GM18870 (cell line): ENCODE measurements at regions not wholly inside any gene's neighbourhood (a gene's known extent, or its start where the extent isn't known, plus 50 kb on each side); places are given as distances from the start of the nearest gene placed in this dataset.
"Not testable (repeated sequence)": the region's sequence is repeated elsewhere in the genome, so short reads cannot be mapped to it uniquely, and the experiment has no call there.

Experiments used
- ATAC-seq: cut with Tn5 transposase; IDR thresholded peaks from one replicate; pipeline ENCODE4 v1.9.1; 2021; ENCODE audit warnings: moderate library complexity; ENCODE audit not compliant: unreplicated experiment

- not testable (repeated sequence) for ATAC-seq
These were observed 199.0 kb downstream of the JRKL start for GRCh38 chr11:96588793-96589192.

GRCh38 chr11:96595011-96595410 lies 205.2 kb downstream of the JRKL start:
- no peak for ATAC-seq

- no peak for ATAC-seq
These were observed 218.2 kb downstream of the JRKL start for GRCh38 chr11:96607864-96608558.

- ATAC-seq = no peak
These were observed 224.3 kb downstream of the JRKL start for GRCh38 chr11:96614101-96614500.

- no peak for ATAC-seq
These were observed 225.0 kb downstream of the JRKL start for GRCh38 chr11:96614846-96615245.

- no peak for ATAC-seq
These were observed 230.7 kb downstream of the JRKL start for GRCh38 chr11:96620464-96621044.

- ATAC-seq = no peak
These were observed 231.3 kb downstream of the JRKL start for GRCh38 chr11:96621161-96621560.

GRCh38 chr11:96622026-96622634 lies 232.3 kb downstream of the JRKL start:
- no peak for ATAC-seq

- ATAC-seq = no peak
These were observed 234.3 kb downstream of the JRKL start for GRCh38 chr11:96624126-96624525.

- ATAC-seq = no peak
These were observed 237.6 kb downstream of the JRKL start for GRCh38 chr11:96627376-96627775.

- no peak for ATAC-seq
These were observed 245.8 kb downstream of the JRKL start for GRCh38 chr11:96635655-96636054.

GRCh38 chr11:96641261-96641660 lies 251.4 kb downstream of the JRKL start:
- ATAC-seq = no peak

- ATAC-seq = no peak
These were observed 252.8 kb downstream of the JRKL start for GRCh38 chr11:96642583-96642982.

- no peak for ATAC-seq
These were observed 253.4 kb downstream of the JRKL start for GRCh38 chr11:96643173-96643572.

GRCh38 chr11:96647621-96648020 lies 257.8 kb downstream of the JRKL start:
- no peak for ATAC-seq

- ATAC-seq = no peak
These were observed 259.2 kb downstream of the JRKL start for GRCh38 chr11:96648991-96649390.

GRCh38 chr11:96652516-96652915 lies 262.7 kb downstream of the JRKL start:
- ATAC-seq = no peak

GRCh38 chr11:96655474-96655873 lies 265.7 kb downstream of the JRKL start:
- no peak for ATAC-seq

GRCh38 chr11:96658436-96658835 lies 268.6 kb downstream of the JRKL start:
- no peak for ATAC-seq

- no peak for ATAC-seq
These were observed 274.3 kb downstream of the JRKL start for GRCh38 chr11:96664110-96664509.

- no peak for ATAC-seq
These were observed 290.6 kb downstream of the JRKL start for GRCh38 chr11:96680211-96681018.
